ENCODE measurements at regions not wholly inside any gene's neighbourhood (a gene's known extent, or its start where the extent isn't known, plus 50 kb on each side); places are given as distances from the start of the nearest gene placed in this dataset.

DNA sequence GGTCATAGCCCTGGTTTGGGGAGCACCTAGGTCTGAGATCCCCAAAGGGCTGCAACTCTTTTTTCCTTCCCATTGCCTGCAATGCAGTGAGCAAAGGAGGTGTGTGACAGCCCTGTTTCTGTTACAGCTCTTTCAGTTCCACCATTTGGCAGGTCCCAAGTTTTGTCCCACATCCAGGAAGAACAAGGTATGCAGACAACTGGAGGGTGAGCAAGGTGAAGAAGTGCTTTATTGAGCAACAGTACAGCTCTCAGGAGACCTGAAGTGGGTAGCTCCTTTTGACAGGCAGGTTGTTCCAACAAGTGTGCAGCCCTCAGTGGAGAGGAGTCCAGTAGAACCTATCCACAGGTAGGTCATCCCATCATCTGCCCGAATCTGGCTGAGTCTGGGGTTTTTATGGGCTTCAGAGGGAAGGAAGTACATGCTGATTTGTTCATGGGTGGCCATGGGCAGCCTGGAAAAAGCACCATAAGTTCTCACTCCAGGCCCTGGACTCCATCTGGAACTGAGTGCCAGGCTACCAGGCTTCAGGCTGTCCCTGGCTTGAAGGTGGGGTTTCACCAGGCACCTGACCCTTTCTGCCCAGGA is 62.8 kb upstream of the NAV3 start:
- H3K27ac ChIP-seq (ENCODE audit: low read depth in 1 of 2, low read length in 1 of 2), result no peak overlapping the region
- 76 to 82% methylated on average over 1 of the region's 1 CpG for WGBS, 2 donors

DNA sequence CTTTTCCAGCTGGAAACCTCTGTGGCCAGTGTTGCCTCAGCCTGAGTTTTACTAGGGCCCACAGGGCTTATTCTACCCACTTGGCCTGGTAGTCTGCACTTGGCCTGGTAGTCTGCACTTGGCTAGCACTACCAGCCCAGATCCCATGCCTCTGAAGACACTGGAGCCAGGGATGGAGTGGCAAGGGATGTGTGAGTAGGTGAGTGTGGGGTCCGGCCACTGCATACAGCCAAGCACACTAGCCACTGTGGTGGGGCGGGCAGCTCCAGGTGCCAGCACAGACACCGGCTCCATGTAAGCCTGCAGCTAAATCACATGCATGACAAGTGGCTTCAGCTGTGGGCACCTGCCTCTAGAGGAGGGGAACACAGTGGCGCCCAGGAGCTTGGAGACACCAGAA is 63.4 kb upstream of the NAV3 start:
- no peaks in the 10 kb centered on the region for H3K36me3 ChIP-seq (ENCODE audit: control insufficient read depth in 4 of 4, insufficient read depth in 4 of 4, low read length in 4 of 4)
- WGBS, 2 donors, result 96 to 100% methylated on average over 4 of the region's 4 CpGs
- DNase-seq, result no peak
- H3K9ac ChIP-seq (ENCODE audit: insufficient read depth in 1 of 2, low read length in 2 of 2), result no peak overlapping the region
- ATAC-seq (ENCODE audit: insufficient read depth, low FRiP score), result no peak
- peaks cover 0 to 5% (median 0%) of the 10 kb centered on the region in 5 donors for H3K4me1 ChIP-seq (ENCODE audit: control insufficient read depth in 5 of 5, insufficient read depth in 5 of 5, low read length in 5 of 5)
- TF ChIP-seq, protein P1, sequence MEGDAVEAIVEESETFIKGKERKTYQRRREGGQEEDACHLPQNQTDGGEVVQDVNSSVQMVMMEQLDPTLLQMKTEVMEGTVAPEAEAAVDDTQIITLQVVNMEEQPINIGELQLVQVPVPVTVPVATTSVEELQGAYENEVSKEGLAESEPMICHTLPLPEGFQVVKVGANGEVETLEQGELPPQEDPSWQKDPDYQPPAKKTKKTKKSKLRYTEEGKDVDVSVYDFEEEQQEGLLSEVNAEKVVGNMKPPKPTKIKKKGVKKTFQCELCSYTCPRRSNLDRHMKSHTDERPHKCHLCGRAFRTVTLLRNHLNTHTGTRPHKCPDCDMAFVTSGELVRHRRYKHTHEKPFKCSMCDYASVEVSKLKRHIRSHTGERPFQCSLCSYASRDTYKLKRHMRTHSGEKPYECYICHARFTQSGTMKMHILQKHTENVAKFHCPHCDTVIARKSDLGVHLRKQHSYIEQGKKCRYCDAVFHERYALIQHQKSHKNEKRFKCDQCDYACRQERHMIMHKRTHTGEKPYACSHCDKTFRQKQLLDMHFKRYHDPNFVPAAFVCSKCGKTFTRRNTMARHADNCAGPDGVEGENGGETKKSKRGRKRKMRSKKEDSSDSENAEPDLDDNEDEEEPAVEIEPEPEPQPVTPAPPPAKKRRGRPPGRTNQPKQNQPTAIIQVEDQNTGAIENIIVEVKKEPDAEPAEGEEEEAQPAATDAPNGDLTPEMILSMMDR (IDR thresholded peaks at IDR 0.05; ENCODE audit: control extremely low read depth, extremely low read depth), result no peak
- H3K9me3 ChIP-seq (ENCODE audit: control insufficient read depth in 4 of 4, insufficient read depth in 3 of 4, low read length in 3 of 4), result peaks cover 0 to 15% (median 4%) of the 10 kb centered on the region in 4 donors
- H3K27me3 ChIP-seq (ENCODE audit: control insufficient read depth in 3 of 3, insufficient read depth in 3 of 3, low read length in 2 of 3), result no peaks in the 10 kb centered on the region
- H3K27ac ChIP-seq (ENCODE audit: low read depth in 1 of 2, low read length in 1 of 2), result no peak overlapping the region
- H3K4me3 ChIP-seq, result no peak overlapping the region

More for the DNA sequence above, 62.8 kb upstream of the NAV3 start:
- DNase-seq (no peak), ATAC-seq (ENCODE audit: insufficient read depth, low FRiP score) (no peak)
- no peaks in the 10 kb centered on the region for H3K36me3 ChIP-seq (ENCODE audit: control insufficient read depth in 4 of 4, insufficient read depth in 4 of 4, low read length in 4 of 4)
- TF ChIP-seq, protein P1 (IDR thresholded peaks at IDR 0.05; ENCODE audit: control extremely low read depth, extremely low read depth), result no peak
- H3K4me3 ChIP-seq, result no peak overlapping the region
- no peak overlapping the region for H3K9ac ChIP-seq (ENCODE audit: insufficient read depth in 1 of 2, low read length in 2 of 2)
- peaks cover 0 to 15% (median 4%) of the 10 kb centered on the region in 4 donors for H3K9me3 ChIP-seq (ENCODE audit: control insufficient read depth in 4 of 4, insufficient read depth in 3 of 4, low read length in 3 of 4)
- no peaks in the 10 kb centered on the region for H3K27me3 ChIP-seq (ENCODE audit: control insufficient read depth in 3 of 3, insufficient read depth in 3 of 3, low read length in 2 of 3)
- peaks cover 0 to 5% (median 0%) of the 10 kb centered on the region in 5 donors for H3K4me1 ChIP-seq (ENCODE audit: control insufficient read depth in 5 of 5, insufficient read depth in 5 of 5, low read length in 5 of 5)

DNA sequence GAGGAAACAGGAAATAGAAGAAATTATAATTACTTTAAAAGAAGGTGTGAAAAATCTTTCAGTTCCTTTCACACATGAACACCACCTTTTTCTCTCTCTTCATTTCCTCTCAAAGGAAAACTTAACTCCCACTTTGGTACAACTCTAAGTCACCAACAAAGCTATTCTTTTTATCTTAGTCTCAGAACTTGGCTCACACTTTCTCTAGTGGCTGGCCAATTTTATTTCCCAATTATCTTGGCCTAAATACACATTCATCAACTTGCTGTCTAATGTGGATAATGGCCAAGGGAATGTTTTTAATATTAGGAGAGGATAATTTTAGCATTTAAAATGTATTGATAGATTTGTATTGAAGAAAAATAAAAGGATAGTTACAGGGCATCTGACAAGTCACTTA is 64.5 kb upstream of the NAV3 start:
- no peak overlapping the region for H3K4me3 ChIP-seq
- TF ChIP-seq, protein P1 (IDR thresholded peaks at IDR 0.05; ENCODE audit: control extremely low read depth, extremely low read depth), result no peak
- H3K36me3 ChIP-seq (ENCODE audit: control insufficient read depth in 4 of 4, insufficient read depth in 4 of 4, low read length in 4 of 4), result no peaks in the 10 kb centered on the region
- H3K9me3 ChIP-seq (ENCODE audit: control insufficient read depth in 4 of 4, insufficient read depth in 3 of 4, low read length in 3 of 4), result peaks cover 0 to 15% (median 4%) of the 10 kb centered on the region in 4 donors
- no peak overlapping the region for H3K9ac ChIP-seq (ENCODE audit: insufficient read depth in 1 of 2, low read length in 2 of 2)
- H3K27ac ChIP-seq (ENCODE audit: low read depth in 1 of 2, low read length in 1 of 2), result no peak overlapping the region
- peaks cover 0 to 5% (median 0%) of the 10 kb centered on the region in 5 donors for H3K4me1 ChIP-seq (ENCODE audit: control insufficient read depth in 5 of 5, insufficient read depth in 5 of 5, low read length in 5 of 5)
- DNase-seq, result peak in 2 of 3 donors; percentile 72 to 77
- H3K27me3 ChIP-seq (ENCODE audit: control insufficient read depth in 3 of 3, insufficient read depth in 3 of 3, low read length in 2 of 3), result no peaks in the 10 kb centered on the region
- no peak for ATAC-seq (ENCODE audit: insufficient read depth, low FRiP score)

DNA sequence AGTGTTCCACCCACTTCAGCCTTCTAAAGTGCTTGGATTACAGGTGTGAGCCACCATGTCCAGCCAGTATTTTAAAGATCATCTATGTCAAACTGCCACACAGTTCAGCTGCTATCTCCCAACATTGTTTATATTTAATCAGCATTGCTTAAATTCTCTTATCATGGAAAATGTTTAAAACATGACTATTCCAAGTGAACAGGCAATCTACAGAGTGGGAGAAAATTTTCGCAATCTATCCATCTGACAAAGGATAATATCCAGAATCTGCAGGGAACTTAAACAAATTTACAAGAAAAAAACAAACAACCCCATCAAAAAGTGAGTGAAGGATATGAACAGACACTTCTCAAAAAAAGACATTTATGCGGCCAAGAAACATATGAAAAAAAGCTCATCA is 69.4 kb upstream of the NAV3 start:
- ATAC-seq (ENCODE audit: insufficient read depth, low FRiP score) (no peak), DNase-seq (no peak)
- WGBS, 2 donors, result 87 to 91% methylated on average over 2 of the region's 2 CpGs
- Histone ChIP-seq H3K27ac (ENCODE audit: low read depth in 1 of 2, low read length in 1 of 2) (no peak overlapping the region), H3K9ac (ENCODE audit: insufficient read depth in 1 of 2, low read length in 2 of 2) (no peak overlapping the region), H3K9me3 (ENCODE audit: control insufficient read depth in 4 of 4, insufficient read depth in 3 of 4, low read length in 3 of 4) (no peaks in the 10 kb centered on the region), H3K36me3 (ENCODE audit: control insufficient read depth in 4 of 4, insufficient read depth in 4 of 4, low read length in 4 of 4) (no peaks in the 10 kb centered on the region), H3K4me3 (no peak overlapping the region), H3K27me3 (ENCODE audit: control insufficient read depth in 3 of 3, insufficient read depth in 3 of 3, low read length in 2 of 3) (no peaks in the 10 kb centered on the region), H3K4me1 (ENCODE audit: control insufficient read depth in 5 of 5, insufficient read depth in 5 of 5, low read length in 5 of 5) (peaks cover 0 to 5% (median 0%) of the 10 kb centered on the region in 5 donors)
- TF ChIP-seq, protein P1 (IDR thresholded peaks at IDR 0.05; ENCODE audit: control extremely low read depth, extremely low read depth), result no peak

All from lung (tissue), 11 donors.